ENCODE measurements at regions not wholly inside any gene's neighbourhood (a gene's known extent, or its start where the extent isn't known, plus 50 kb on each side); places are given as distances from the start of the nearest gene placed in this dataset.

DNA sequence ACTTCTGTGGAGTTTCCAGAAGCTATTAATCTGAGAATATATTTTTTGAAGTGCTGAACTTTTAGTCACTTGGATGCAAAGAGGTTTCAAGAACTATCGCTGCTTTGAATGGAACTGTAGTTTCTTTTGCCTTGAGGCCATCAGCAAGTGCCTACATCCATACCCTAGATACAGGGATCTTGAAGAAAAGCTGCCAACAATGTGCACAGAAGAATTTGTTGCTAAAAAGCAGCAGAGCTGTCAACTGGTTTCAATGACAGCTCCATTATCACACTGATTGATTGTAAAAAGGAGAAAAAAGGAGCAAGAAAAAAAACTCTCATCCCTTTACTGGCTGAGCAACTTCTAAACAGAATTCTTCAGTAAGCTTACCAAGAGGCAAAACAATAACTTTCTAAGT lies 251.0 kb upstream of the NRSN1 start:
- TF ChIP-seq, protein P1, sequence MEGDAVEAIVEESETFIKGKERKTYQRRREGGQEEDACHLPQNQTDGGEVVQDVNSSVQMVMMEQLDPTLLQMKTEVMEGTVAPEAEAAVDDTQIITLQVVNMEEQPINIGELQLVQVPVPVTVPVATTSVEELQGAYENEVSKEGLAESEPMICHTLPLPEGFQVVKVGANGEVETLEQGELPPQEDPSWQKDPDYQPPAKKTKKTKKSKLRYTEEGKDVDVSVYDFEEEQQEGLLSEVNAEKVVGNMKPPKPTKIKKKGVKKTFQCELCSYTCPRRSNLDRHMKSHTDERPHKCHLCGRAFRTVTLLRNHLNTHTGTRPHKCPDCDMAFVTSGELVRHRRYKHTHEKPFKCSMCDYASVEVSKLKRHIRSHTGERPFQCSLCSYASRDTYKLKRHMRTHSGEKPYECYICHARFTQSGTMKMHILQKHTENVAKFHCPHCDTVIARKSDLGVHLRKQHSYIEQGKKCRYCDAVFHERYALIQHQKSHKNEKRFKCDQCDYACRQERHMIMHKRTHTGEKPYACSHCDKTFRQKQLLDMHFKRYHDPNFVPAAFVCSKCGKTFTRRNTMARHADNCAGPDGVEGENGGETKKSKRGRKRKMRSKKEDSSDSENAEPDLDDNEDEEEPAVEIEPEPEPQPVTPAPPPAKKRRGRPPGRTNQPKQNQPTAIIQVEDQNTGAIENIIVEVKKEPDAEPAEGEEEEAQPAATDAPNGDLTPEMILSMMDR (tag by site-specific recombination; IDR thresholded peaks at IDR 0.05): no peak
- TF ChIP-seq KLF9 (tag by site-specific recombination; IDR thresholded peaks at IDR 0.05; ENCODE audit: low read depth): no peak
